Endodermal cell (in vitro differentiated cells): ENCODE measurements at regions not wholly inside any gene's neighbourhood (a gene's known extent, or its start where the extent isn't known, plus 50 kb on each side); places are given as distances from the start of the nearest gene placed in this dataset.
A peak's percentile ranks its signal among the peaks of the same experiment; 100 is the strongest.

Source experiments
- DNase-seq: peaks from one replicate; pipeline ENCODE4 v3.0.0-alpha.2; 2017
- H3K27ac ChIP-seq: 2 replicates; pipeline ENCODE4 v1.5.1; 2013; ENCODE audit warnings: mild to moderate bottlenecking, low read depth, low read length, moderate library complexity
- H3K27me3 ChIP-seq: 2 replicates; pipeline ENCODE4 v1.6.1; 2013; ENCODE audit warnings: mild to moderate bottlenecking, low read length, moderate library complexity; ENCODE audit not compliant: insufficient read depth, control insufficient read depth, poor library complexity, severe bottlenecking
- H3K36me3 ChIP-seq: 2 replicates; pipeline ENCODE4 v1.7.0; 2013; ENCODE audit warnings: mild to moderate bottlenecking, low read length, moderate library complexity; ENCODE audit not compliant: control insufficient read depth, insufficient read depth
- H3K4me1 ChIP-seq: one replicate; pipeline ENCODE4 v1.7.0; 2013; ENCODE audit warnings: low read length; ENCODE audit not compliant: control insufficient read depth, insufficient read depth
- H3K4me3 ChIP-seq: 2 replicates; pipeline ENCODE4 v1.5.1; 2013; ENCODE audit warnings: mild to moderate bottlenecking, low read length, moderate library complexity
- H3K9ac ChIP-seq: 2 replicates; pipeline ENCODE4 v1.6.1; 2013; ENCODE audit warnings: mild to moderate bottlenecking, low read length, moderate library complexity; ENCODE audit not compliant: poor library complexity, severe bottlenecking; ENCODE audit errors: extremely low read depth
- H3K9me3 ChIP-seq: 2 replicates; pipeline ENCODE4 v1.6.1; 2013; ENCODE audit warnings: mild to moderate bottlenecking, low read length, moderate library complexity; ENCODE audit not compliant: control insufficient read depth
- H3K27ac Mint-ChIP-seq: 2 replicates; pipeline ENCODE4 v1.8.0; 2020; ENCODE audit warnings: mixed read lengths
- H3K27me3 Mint-ChIP-seq: 2 replicates; pipeline ENCODE4 v1.8.0; 2021; ENCODE audit warnings: mild to moderate bottlenecking, mixed read lengths; ENCODE audit not compliant: insufficient read depth
- H3K36me3 Mint-ChIP-seq: 2 replicates; pipeline ENCODE4 v1.8.0; 2020; ENCODE audit warnings: low read depth, mixed read lengths
- H3K4me1 Mint-ChIP-seq: 2 replicates; pipeline ENCODE4 v1.8.0; 2020; ENCODE audit warnings: mixed read lengths
- H3K4me3 Mint-ChIP-seq: 2 replicates; pipeline ENCODE4 v1.8.0; 2020; ENCODE audit warnings: mild to moderate bottlenecking, moderate library complexity, mixed read lengths
- H3K9me3 Mint-ChIP-seq: 2 replicates; pipeline ENCODE4 v1.8.0; 2020; ENCODE audit warnings: mild to moderate bottlenecking, mixed read lengths
- WGBS, 2 experiments: methylation state at CpG; one replicate each; pipeline versions ENCODE4 v1.1.5 to v1.1.7; 2013; ENCODE audit warnings: missing lambda C conversion rate in 2 of 2, mixed read lengths in 1 of 2; ENCODE audit not compliant: insufficient coverage in 1 of 2, insufficient read length in 1 of 2; 5-methylcytosine and 5-hydroxymethylcytosine counted together
- TF ChIP-seq, protein P1 (sequence below): fragments of 200-600 bp; sonication (generic); conservative IDR thresholded peaks from 2 replicates; pipeline ENCODE4 v1.5.0; 2021; ENCODE audit warnings: antibody characterized with exemption, mild to moderate bottlenecking

- Mint-ChIP-seq H3K9me3 (peaks cover 50% of the 10 kb centered on the region), H3K27me3 (peaks cover 38% of the 10 kb centered on the region), H3K4me3 (no peak overlapping the region), H3K4me1 (peaks cover 5% of the 10 kb centered on the region), H3K27ac (no peak overlapping the region), H3K36me3 (peaks cover 10% of the 10 kb centered on the region)
- H3K27ac ChIP-seq: no peak overlapping the region
- H3K4me1 ChIP-seq: no peaks in the 10 kb centered on the region
- H3K9ac ChIP-seq: no peak overlapping the region
- no peak overlapping the region for H3K4me3 ChIP-seq
- H3K27me3 ChIP-seq: no peaks in the 10 kb centered on the region
- TF ChIP-seq, protein P1, sequence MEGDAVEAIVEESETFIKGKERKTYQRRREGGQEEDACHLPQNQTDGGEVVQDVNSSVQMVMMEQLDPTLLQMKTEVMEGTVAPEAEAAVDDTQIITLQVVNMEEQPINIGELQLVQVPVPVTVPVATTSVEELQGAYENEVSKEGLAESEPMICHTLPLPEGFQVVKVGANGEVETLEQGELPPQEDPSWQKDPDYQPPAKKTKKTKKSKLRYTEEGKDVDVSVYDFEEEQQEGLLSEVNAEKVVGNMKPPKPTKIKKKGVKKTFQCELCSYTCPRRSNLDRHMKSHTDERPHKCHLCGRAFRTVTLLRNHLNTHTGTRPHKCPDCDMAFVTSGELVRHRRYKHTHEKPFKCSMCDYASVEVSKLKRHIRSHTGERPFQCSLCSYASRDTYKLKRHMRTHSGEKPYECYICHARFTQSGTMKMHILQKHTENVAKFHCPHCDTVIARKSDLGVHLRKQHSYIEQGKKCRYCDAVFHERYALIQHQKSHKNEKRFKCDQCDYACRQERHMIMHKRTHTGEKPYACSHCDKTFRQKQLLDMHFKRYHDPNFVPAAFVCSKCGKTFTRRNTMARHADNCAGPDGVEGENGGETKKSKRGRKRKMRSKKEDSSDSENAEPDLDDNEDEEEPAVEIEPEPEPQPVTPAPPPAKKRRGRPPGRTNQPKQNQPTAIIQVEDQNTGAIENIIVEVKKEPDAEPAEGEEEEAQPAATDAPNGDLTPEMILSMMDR: no peak
- H3K9me3 ChIP-seq: peaks cover 40% of the 10 kb centered on the region
- no peak for DNase-seq
- H3K36me3 ChIP-seq: no peaks in the 10 kb centered on the region
Observed at GRCh38 chr20:11255860-11256259, 582.1 kb upstream of the JAG1 start.

GRCh38 chr20:11260611-11261010 lies 586.8 kb upstream of the JAG1 start:
- peaks cover 4% of the 10 kb centered on the region for H3K36me3 Mint-ChIP-seq
- H3K27ac Mint-ChIP-seq: no peak overlapping the region
- TF ChIP-seq, protein P1: no peak
- H3K27me3 ChIP-seq: no peaks in the 10 kb centered on the region
- no peak overlapping the region for H3K27ac ChIP-seq
- WGBS, 2 experiments: 97 to 100% methylated on average over 1 to 3 of the region's 3 CpGs
- H3K9me3 Mint-ChIP-seq: peaks cover 28% of the 10 kb centered on the region
- no peak overlapping the region for H3K4me3 ChIP-seq
- no peak overlapping the region for H3K4me3 Mint-ChIP-seq
- no peaks in the 10 kb centered on the region for H3K36me3 ChIP-seq
- peaks cover 10% of the 10 kb centered on the region for H3K27me3 Mint-ChIP-seq
- H3K4me1 Mint-ChIP-seq: peaks cover 38% of the 10 kb centered on the region
- H3K9ac ChIP-seq: no peak overlapping the region
- H3K9me3 ChIP-seq: peaks cover 15% of the 10 kb centered on the region
- DNase-seq: no peak
- peaks cover 12% of the 10 kb centered on the region for H3K4me1 ChIP-seq

GRCh38 chr20:11261533-11262000 lies 587.8 kb upstream of the JAG1 start:
- TF ChIP-seq, protein P1: peak; percentile 13
- H3K27me3 ChIP-seq: no peaks in the 10 kb centered on the region
- H3K4me3 ChIP-seq: no peak overlapping the region
- H3K9me3 ChIP-seq: peaks cover 12% of the 10 kb centered on the region
- peaks cover 46% of the 10 kb centered on the region for H3K4me1 Mint-ChIP-seq
- WGBS, 2 experiments: 79 to 91% methylated on average over 2 to 5 of the region's 5 CpGs
- H3K9ac ChIP-seq: no peak overlapping the region
- H3K9me3 Mint-ChIP-seq: peaks cover 26% of the 10 kb centered on the region
- peak overlapping the region; percentile 74 for H3K27ac Mint-ChIP-seq
- H3K36me3 ChIP-seq: no peaks in the 10 kb centered on the region
- H3K27me3 Mint-ChIP-seq: peaks cover 10% of the 10 kb centered on the region
- H3K4me1 ChIP-seq: peaks cover 12% of the 10 kb centered on the region
- H3K4me3 Mint-ChIP-seq: no peak overlapping the region
- H3K27ac ChIP-seq: no peak overlapping the region
- no peak for DNase-seq
- H3K36me3 Mint-ChIP-seq: peaks cover 2% of the 10 kb centered on the region
